GM19372 (cell line): ENCODE measurements at regions not wholly inside any gene's neighbourhood (a gene's known extent, or its start where the extent isn't known, plus 50 kb on each side); places are given as distances from the start of the nearest gene placed in this dataset.
"Not testable (repeated sequence)": the region's sequence is repeated elsewhere in the genome, so short reads cannot be mapped to it uniquely, and the experiment has no call there.

ENCODE experiments used
- ATAC-seq: cut with Tn5 transposase; IDR thresholded peaks from one replicate; pipeline ENCODE4 v1.9.1; 2021; ENCODE audit warnings: mild to moderate bottlenecking, low read depth, moderate library complexity; ENCODE audit not compliant: unreplicated experiment

DNA sequence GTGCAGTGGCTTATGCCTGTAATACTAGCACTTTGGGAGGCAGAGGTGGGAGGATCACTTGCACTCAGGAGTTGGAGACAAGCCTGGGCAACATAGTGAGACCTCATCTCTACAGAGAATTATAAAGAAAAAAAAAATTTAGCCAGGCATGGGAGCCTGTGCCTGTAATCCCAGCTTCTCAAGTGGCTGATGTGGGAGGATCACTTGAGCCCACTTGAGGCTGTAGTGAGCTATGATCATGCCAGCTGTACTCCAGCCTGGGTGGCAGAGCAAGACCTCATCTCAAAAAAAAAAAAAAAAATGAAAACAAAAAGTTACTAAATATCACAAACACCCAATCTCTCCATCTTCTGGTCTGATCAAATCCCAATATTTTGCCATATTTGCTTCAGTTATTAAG, 142.6 kb downstream of the DAZ2 start:
- ATAC-seq = not testable (repeated sequence)

DNA sequence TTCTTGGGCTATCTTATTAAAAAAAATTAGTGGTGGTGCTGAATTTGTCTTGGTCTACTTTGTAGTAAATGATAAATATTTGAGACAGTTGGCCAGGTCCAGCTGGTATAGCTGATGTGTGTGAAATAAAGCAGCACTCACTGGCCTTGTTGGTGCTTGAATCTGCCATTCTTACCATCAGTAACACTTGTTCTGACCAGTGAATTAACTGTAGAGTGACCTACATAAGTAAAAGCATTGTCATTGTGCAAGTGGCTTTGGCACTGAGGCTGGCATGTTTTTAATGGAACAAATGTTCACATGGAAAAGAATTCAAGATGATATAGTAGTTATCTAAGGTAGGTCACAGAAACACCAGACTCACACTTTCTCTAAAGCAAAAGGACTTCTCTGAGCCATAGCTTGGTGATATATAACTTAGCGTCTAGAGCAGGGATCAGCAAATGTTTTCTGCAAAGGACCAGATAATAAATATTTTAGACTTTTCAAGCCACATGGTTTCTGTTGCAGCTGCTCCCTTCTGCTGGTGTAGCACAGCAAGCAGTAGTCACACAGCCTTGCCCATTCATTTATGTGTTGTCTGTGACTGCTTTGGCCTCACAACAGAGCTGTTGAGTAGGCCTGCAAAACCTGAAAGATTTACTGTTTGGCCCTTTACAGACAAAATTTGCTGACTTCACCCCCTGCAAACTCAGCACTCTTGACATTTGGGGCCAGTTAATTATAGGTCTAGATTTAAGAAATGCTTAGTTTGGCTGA, 144.1 kb downstream of the DAZ2 start:
- ATAC-seq = not testable (repeated sequence)

DNA sequence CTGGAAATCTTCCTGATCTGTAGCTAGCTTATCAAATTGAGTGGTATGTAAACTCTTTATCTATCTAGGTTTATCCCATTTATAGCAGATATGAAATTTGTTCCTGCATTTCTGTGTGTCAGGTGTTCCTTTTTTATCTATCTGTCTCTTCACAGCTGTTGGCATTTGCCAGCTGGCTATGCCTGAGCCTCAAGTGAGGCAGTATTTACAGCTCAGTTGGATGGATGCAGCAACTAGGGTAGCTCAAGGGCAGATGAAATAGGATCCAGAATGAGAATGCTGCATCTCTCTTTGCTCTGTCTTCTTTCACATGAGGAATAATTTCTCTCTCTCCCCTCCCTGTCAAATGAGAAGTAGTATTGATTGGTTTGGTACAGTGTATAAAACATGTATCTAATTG, 144.8 kb downstream of the DAZ2 start:
- not testable (repeated sequence) for ATAC-seq

DNA sequence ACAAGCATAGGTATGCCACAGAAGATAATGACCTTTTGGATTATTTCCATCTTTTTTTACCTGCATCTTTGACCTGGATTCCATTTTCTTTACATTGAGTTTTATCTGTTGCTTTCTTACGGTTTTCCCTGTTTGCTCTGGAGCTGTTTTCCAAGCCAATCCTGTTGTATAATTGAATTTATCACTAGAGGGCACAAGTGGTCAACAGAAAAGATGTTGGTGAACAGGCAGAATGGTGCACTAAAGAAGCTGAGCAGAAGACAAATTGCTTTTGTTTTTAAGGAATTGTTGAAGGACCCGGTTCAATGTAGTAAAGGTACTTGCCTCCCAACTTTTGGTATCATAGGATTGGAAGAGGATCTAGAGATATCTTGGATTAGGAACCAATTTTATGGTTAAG, 177.8 kb downstream of the DAZ2 start:
- ATAC-seq = not testable (repeated sequence)

DNA sequence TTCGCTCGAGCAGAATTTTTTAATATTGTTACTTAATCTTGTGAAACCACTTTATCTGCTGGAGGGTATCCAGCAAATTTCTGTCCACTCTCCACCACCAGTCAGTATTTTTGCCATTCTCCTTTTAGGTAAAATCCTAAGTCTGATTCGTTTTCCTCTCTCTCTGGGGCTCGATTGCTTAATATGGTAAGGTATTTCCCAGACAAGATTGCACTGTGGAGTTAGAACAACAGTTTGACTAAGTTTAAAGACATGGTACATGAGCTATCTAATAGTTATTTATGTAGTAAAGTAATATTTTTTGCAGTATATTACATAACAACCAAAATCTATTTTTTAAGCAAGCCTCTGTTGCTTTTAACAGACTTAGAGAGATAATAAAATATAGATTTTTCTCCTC, 181.9 kb downstream of the DAZ2 start:
- ATAC-seq = not testable (repeated sequence)

DNA sequence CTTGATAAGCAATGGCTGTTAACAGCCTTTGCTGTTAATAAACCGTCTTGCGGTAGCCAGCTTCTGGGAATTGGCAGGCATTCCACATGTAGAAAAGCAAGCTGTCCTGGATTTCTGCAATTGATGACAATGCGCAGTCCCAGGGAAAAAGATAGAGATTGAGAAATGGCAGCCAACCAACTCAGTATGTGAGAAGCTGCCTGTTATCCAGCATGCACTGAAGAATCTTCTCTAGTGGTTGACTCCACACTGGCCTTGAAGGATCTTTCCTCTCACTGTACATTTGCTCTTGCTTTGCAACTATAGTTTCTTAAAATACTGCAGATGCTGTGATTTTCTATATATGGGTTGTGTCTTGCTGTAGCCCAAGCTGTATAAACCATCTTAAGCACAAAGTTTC, 182.5 kb downstream of the DAZ2 start:
- not testable (repeated sequence) for ATAC-seq

DNA sequence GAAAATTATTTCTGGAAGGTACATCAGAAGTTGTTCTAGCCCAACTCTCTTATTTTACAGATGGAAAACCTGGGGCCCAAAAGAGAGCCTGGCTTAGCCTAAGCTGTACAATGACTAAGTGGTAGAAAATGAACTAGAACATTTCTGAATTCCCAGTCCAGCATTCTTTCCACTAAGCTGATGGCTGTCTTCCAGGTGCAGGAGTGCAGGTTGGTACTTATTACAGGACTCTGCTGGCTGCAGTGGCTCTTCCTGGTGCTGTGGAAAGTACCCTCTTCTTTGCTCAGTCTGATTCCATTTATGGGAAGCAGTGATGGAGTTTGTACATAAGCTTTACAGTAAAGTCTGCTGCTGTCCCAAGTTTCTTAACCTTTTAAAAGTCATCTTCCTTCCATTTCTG, 196.6 kb downstream of the DAZ2 start:
- ATAC-seq = not testable (repeated sequence)

DNA sequence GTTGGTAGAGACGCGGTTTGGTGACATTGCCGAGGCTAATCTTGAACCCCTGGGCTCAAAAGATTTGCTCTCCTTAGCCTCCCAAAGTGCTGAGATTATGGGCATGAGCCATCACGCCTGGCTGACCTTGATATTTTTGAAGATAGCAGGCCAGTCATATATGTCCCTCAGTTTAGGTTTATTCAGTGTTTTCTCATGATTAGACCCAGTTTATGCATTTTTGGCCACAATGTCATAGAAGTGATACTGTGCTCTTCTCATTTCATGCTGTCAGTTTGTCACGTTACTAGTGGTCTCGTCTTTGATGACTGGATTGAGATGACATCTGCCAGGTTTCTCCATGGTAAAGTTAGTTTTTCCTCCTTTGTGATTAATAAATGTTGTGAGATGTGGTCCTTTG, 209.9 kb downstream of the DAZ2 start:
- not testable (repeated sequence) for ATAC-seq

DNA sequence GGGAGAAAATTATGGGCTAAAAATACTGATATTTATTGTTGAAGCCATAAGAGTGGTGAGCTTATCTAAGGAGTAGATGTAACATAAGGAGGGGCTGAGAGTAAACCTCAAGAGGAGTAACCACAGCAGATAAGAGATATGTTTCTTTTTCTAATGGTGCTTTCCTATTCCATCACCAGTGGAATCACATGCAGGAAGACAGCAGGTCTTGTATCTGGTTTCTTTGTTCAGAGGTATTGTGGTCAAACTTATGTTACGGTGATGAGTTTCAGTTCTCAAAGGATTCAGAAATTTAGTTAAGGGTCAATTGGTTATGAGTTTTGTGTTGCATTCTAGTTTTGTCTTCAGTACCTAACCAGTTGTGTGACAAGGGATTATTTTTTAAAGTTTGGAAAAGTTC, 225.4 kb downstream of the DAZ2 start:
- ATAC-seq = peak; percentile 92

DNA sequence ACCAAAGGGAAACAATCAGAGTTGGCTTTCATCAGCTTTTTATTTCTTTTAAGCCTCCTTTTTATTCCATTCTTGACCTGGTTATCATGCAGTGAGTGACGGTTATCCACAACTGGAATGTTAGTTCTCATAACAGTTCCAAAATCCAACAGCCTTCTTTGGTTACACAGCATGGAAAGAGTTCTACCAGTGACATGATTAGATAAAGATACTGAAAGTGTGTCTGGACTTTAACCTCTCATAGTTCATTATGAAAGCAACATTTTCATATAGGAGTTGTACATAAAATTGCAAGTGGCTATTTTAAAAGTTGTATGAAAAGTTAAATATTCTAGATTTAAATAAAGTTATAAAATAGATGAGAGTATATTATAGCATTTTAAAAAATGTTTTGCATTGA, 225.9 kb downstream of the DAZ2 start:
- ATAC-seq = peak; percentile 44

DNA sequence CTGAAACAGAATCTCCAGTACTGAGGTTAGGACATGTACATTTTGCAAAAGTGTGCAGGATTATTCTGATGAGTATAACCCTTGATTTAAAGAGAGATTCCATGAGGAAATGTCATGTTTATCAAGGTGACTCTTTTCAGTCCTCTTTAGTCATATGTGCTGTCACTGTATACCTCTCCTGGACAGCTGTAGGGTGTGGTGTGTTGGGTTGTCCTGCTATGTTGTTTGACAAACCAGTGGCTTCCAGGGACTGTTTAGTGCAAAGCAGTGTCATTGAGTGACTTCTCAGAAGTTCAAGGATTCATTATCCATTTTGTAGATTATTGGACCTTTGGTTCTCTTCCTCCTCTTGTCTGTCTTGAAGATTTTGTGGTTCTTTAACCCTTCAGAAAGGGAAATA, 236.3 kb downstream of the DAZ2 start:
- not testable (repeated sequence) for ATAC-seq

DNA sequence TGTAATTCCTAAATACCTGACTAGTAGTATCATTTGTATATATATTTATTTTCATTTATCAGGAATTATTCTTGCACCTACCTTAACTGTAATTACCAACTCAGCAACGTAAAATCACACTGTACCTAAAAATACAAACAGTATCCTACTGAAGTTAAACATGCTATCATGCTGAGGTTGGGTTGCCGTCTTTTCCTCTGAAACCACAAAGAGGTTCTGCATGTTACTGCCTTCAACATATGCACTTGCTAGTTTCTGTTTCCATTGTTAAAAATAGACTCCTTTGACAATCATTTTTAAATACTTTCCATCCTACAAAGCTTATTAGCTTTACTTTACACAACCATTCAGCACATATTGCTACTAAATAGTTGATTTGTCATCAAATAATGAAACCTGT, 283.6 kb downstream of the DAZ2 start:
- not testable (repeated sequence) for ATAC-seq
